IMR-90 (cell line): ENCODE measurements at regions not wholly inside any gene's neighbourhood (a gene's known extent, or its start where the extent isn't known, plus 50 kb on each side); places are given as distances from the start of the nearest gene placed in this dataset.

Experiments
- ATAC-seq: fragments of 200-7000 bp; cut with Tn5 transposase; 2 replicates; pipeline ENCODE4 v1.9.1; 2020; ENCODE audit warnings: low read depth, mild to moderate bottlenecking, moderate library complexity
- BruUV-seq: library from RNA; stranded (reverse); fragments of 400-500 nt; replicated peaks from 2 replicates; lab custom pipeline; 2021; lab: Mats Ljungman, UMichigan
- CTCF ChIA-PET: fragments of 300-600 bp; formaldehyde crosslinking; extraction: SDS; loops from one replicate; lab custom pipeline; 2021; ENCODE audit warnings: antibody characterized with exemption; lab: Yijun Ruan, JAX
- POLR2A ChIA-PET: fragments of 300-600 bp; sonication (Branson Sonifier 250); formaldehyde crosslinking; loops from one replicate; lab custom pipeline; 2022; ENCODE audit warnings: antibody characterized with exemption; ENCODE audit not compliant: unreplicated experiment; lab: Charles Lee
- DNase-seq: peaks from one replicate; pipeline ENCODE4 v3.0.0; 2013
- H2AFZ ChIP-seq: replicated peaks from 2 replicates; pipeline ENCODE3; 2013; ENCODE audit warnings: low read length, mild to moderate bottlenecking; ENCODE audit not compliant: poor library complexity
- H2AK5ac ChIP-seq: 2 replicates; pipeline ENCODE4 v1.6.1; 2013; ENCODE audit warnings: low read depth, low read length, inconsistent platforms
- H2AK9ac ChIP-seq: replicated peaks from 2 replicates; pipeline ENCODE3; 2013; ENCODE audit warnings: mild to moderate bottlenecking, low read depth, low read length, moderate library complexity; ENCODE audit not compliant: poor library complexity
- H2BK120ac ChIP-seq: 2 replicates; pipeline ENCODE4 v1.6.1; 2013; ENCODE audit warnings: low read depth, low read length, inconsistent platforms
- H2BK15ac ChIP-seq: 3 replicates; pipeline ENCODE4 v1.6.1; 2013; ENCODE audit warnings: low read depth, low read length, inconsistent platforms
- H2BK20ac ChIP-seq: 2 replicates; pipeline ENCODE4 v1.6.1; 2013; ENCODE audit warnings: low read depth, mild to moderate bottlenecking, inconsistent platforms, low read length, moderate library complexity
- H2BK5ac ChIP-seq: 2 replicates; pipeline ENCODE4 v1.6.1; 2013; ENCODE audit warnings: mild to moderate bottlenecking, low read depth, low read length, inconsistent platforms; ENCODE audit not compliant: poor library complexity, severe bottlenecking
- H3K14ac ChIP-seq: replicated peaks from 2 replicates; pipeline ENCODE4 v1.6.1; 2013; ENCODE audit warnings: low read depth, low read length, inconsistent platforms
- H3K18ac ChIP-seq: 2 replicates; pipeline ENCODE4 v1.6.1; 2013; ENCODE audit warnings: low read depth, low read length, control low read depth
- H3K23ac ChIP-seq: 2 replicates; pipeline ENCODE4 v1.6.1; 2013; ENCODE audit warnings: low read depth, low read length, inconsistent platforms
- H3K27ac ChIP-seq: 2 replicates; pipeline ENCODE4 v1.5.1; 2013; ENCODE audit warnings: mild to moderate bottlenecking, control low read depth, low read length; ENCODE audit not compliant: insufficient read depth
- H3K27me3 ChIP-seq: 2 replicates; pipeline ENCODE4 v1.6.1; 2013; ENCODE audit warnings: low read length; ENCODE audit not compliant: control insufficient read depth, insufficient read depth
- H3K36me3 ChIP-seq: 2 replicates; pipeline ENCODE4 v1.6.1; 2013; ENCODE audit warnings: low read length, mixed read lengths; ENCODE audit not compliant: control insufficient read depth, insufficient read depth
- H3K4ac ChIP-seq: 2 replicates; pipeline ENCODE4 v1.6.1; 2013; ENCODE audit warnings: low read depth, low read length, inconsistent platforms
- H3K4me1 ChIP-seq: 2 replicates; pipeline ENCODE4 v1.6.1; 2013; ENCODE audit warnings: low read length, mixed read lengths; ENCODE audit not compliant: control insufficient read depth, insufficient read depth
- H3K4me2 ChIP-seq: 2 replicates; pipeline ENCODE4 v1.6.1; 2013; ENCODE audit warnings: low read depth, mild to moderate bottlenecking, control low read depth, low read length, moderate library complexity
- H3K4me3 ChIP-seq: 2 replicates; pipeline ENCODE4 v1.5.1; 2013; ENCODE audit warnings: low read depth, mild to moderate bottlenecking, control low read depth, low read length, moderate library complexity; ENCODE audit not compliant: insufficient read depth
- H3K56ac ChIP-seq: 2 replicates; pipeline ENCODE4 v1.6.1; 2013; ENCODE audit warnings: low read length, inconsistent platforms; ENCODE audit not compliant: insufficient read depth; ENCODE audit errors: extremely low read depth
- H3K79me1 ChIP-seq, 2 experiments: 2 replicates each; pipeline ENCODE4 v1.6.1; 2013; ENCODE audit warnings: low read length in 2 of 2, inconsistent platforms in 1 of 2, low read depth in 1 of 2
- H3K9ac ChIP-seq: 2 replicates; pipeline ENCODE4 v1.6.1; 2013; ENCODE audit warnings: low read depth, low read length, control low read depth
- H3K9me1 ChIP-seq: 2 replicates; pipeline ENCODE4 v1.6.1; 2013; ENCODE audit warnings: low read length, inconsistent platforms; ENCODE audit not compliant: insufficient read depth
- H3K9me3 ChIP-seq: 2 replicates; pipeline ENCODE4 v1.6.1; 2013; ENCODE audit warnings: low read length; ENCODE audit not compliant: control insufficient read depth, insufficient read depth
- H4K20me1 ChIP-seq: 2 replicates; pipeline ENCODE4 v1.6.1; 2013; ENCODE audit warnings: low read length, inconsistent platforms; ENCODE audit not compliant: insufficient read depth
- H4K5ac ChIP-seq: 2 replicates; pipeline ENCODE4 v1.6.1; 2013; ENCODE audit warnings: mild to moderate bottlenecking, low read depth, low read length, control low read depth
- H4K8ac ChIP-seq, 2 experiments: 2 replicates each; pipeline ENCODE4 v1.6.1; 2013; ENCODE audit warnings: low read depth in 2 of 2, low read length in 2 of 2, control low read depth in 1 of 2, inconsistent platforms in 1 of 2
- H4K91ac ChIP-seq: 2 replicates; pipeline ENCODE4 v1.6.1; 2013; ENCODE audit warnings: low read depth, low read length, inconsistent platforms; ENCODE audit not compliant: insufficient read depth
- BHLHE40 ChIP-seq: fragments of 150-350 bp; IDR thresholded peaks from 2 replicates; pipeline ENCODE4 v1.6.1; 2016; ENCODE audit warnings: mild to moderate bottlenecking, low read depth, low read length
- CEBPB ChIP-seq: IDR thresholded peaks from 2 replicates; pipeline ENCODE4 v1.6.1; 2012; ENCODE audit warnings: low read depth, low read length, improper control_type of control experiment
- CHD1 ChIP-seq: IDR thresholded peaks from 2 replicates; pipeline ENCODE4 v1.6.1; 2012; ENCODE audit warnings: low read depth, low read length, improper control_type of control experiment
- ELK1 ChIP-seq: fragments of 150-350 bp; IDR thresholded peaks from 2 replicates; pipeline ENCODE4 v1.6.1; 2016; ENCODE audit warnings: low read depth, mild to moderate bottlenecking, low read length, moderate library complexity, borderline replicate concordance
- FOS ChIP-seq: fragments of 150-350 bp; IDR thresholded peaks from 2 replicates; pipeline ENCODE4 v1.6.1; 2016; ENCODE audit warnings: low read depth, low read length
- MXI1 ChIP-seq: IDR thresholded peaks from 2 replicates; pipeline ENCODE4 v1.6.1; 2012; ENCODE audit warnings: low read depth, mild to moderate bottlenecking, low read length, moderate library complexity, borderline replicate concordance
- NFE2L2 ChIP-seq: fragments of 150-350 bp; IDR thresholded peaks from 2 replicates; pipeline ENCODE4 v1.6.1; 2016; ENCODE audit warnings: low read depth, mild to moderate bottlenecking, low read length
- POLR2A ChIP-seq: IDR thresholded peaks from 2 replicates; pipeline ENCODE4 v1.6.1; 2012; ENCODE audit warnings: mild to moderate bottlenecking, low read depth, low read length
- RAD21 ChIP-seq: IDR thresholded peaks from 2 replicates; pipeline ENCODE4 v1.6.1; 2012; ENCODE audit warnings: low read length, improper control_type of control experiment
- RCOR1 ChIP-seq: IDR thresholded peaks from 2 replicates; pipeline ENCODE4 v1.6.1; 2012; ENCODE audit warnings: mild to moderate bottlenecking, low read length, improper control_type of control experiment; ENCODE audit not compliant: insufficient replicate concordance
- SMC3 ChIP-seq: fragments of 150-350 bp; IDR thresholded peaks from 2 replicates; pipeline ENCODE4 v1.6.1; 2016; ENCODE audit warnings: low read depth, mild to moderate bottlenecking, antibody characterized with exemption, low read length, moderate library complexity
- WGBS, 2 experiments: methylation state at CpG; one replicate each; pipeline versions ENCODE4 v1.1.5 to v1.1.7; 2013; ENCODE audit warnings: missing lambda C conversion rate in 2 of 2; ENCODE audit not compliant: insufficient read length in 1 of 2; ENCODE audit errors: extremely low coverage in 2 of 2; 5-methylcytosine and 5-hydroxymethylcytosine counted together
- dilution Hi-C: fragments of 300-500 bp; cut with HindIII; formaldehyde crosslinking; loops from one replicate; pipeline ENCODE4 v1.14.3; 2018; ENCODE audit warnings: low sequenced_read_pairs; ENCODE audit not compliant: unreplicated experiment
- in situ Hi-C: fragments of 300-500 bp; cut with MboI; formaldehyde crosslinking; loops from 3 replicates; pipeline ENCODE4 v1.14.3; 2019; ENCODE audit warnings: low sequenced_read_pairs, inconsistent platforms, mixed read lengths
- intact Hi-C: fragments of 100-400 bp; cut with micrococcal nuclease; formaldehyde crosslinking; loops from 2 replicates; pipeline ENCODE4 v1.10.0; 2022
- TF ChIP-seq, protein P1 (sequence below): fragments of 150-350 bp; IDR thresholded peaks from 2 replicates; pipeline ENCODE4 v1.6.1; 2017; ENCODE audit warnings: mild to moderate bottlenecking, antibody characterized with exemption, low read length, low read depth
- TF ChIP-seq, protein P2 (sequence below): conservative IDR thresholded peaks from 2 replicates; pipeline ENCODE4 v1.5.1; 2012; ENCODE audit warnings: mild to moderate bottlenecking, low read depth, low read length, improper control_type of control experiment

GRCh38 chr1:50264590-50264989 is 155.9 kb downstream of the ELAVL4 start:
- ATAC-seq: no peak
- Histone ChIP-seq H3K23ac (no peak overlapping the region), H2BK15ac (no peak overlapping the region), H2AFZ (no peak overlapping the region), H2BK5ac (no peak overlapping the region), H2AK5ac (no peak overlapping the region), H2BK20ac (no peak overlapping the region), H3K56ac (no peak overlapping the region), H3K9me3 (peaks cover 10% of the 10 kb centered on the region; the same call in 1 of the 2 replicates), H3K27me3 (no peaks in the 10 kb centered on the region), H3K18ac (no peak overlapping the region), H3K79me1 (no peaks in the 10 kb centered on the region), H4K20me1 (no peaks in the 10 kb centered on the region), H2AK9ac (no peak overlapping the region), H2BK120ac (no peak overlapping the region), H3K4me2 (no peak overlapping the region), H3K14ac (no peak overlapping the region), H3K9ac (no peak overlapping the region), H4K5ac (no peak overlapping the region), H3K27ac (no peak overlapping the region), H3K4ac (no peak overlapping the region), H4K8ac (no peak overlapping the region), H3K4me3 (no peak overlapping the region), H4K91ac (no peak overlapping the region), H3K4me1 (no peaks in the 10 kb centered on the region), H3K9me1 (no peaks in the 10 kb centered on the region), H3K36me3 (no peaks in the 10 kb centered on the region)
- dilution Hi-C loops: no loop called here
- in situ Hi-C loops: no loop called here
- ChIA-PET POLR2A (no interaction called here), CTCF (interaction anchor here (0.5 kb wide), 1 partner anchor 341 kb away, joined by 5 read pairs; no protein-coding TSS in a partner anchor)
- no CpG with 5 or more reads among the region's 1 CpG for WGBS, 2 experiments
- no peak for DNase-seq
- intact Hi-C loops: no loop called here
- TF ChIP-seq BHLHE40 (no peak), NFE2L2 (no peak), ELK1 (no peak), FOS (no peak), RCOR1 (no peak), MXI1 (no peak), RAD21 (no peak), SMC3 (no peak), CEBPB (no peak), CHD1 (no peak), POLR2A (no peak)
- TF ChIP-seq, protein P1, sequence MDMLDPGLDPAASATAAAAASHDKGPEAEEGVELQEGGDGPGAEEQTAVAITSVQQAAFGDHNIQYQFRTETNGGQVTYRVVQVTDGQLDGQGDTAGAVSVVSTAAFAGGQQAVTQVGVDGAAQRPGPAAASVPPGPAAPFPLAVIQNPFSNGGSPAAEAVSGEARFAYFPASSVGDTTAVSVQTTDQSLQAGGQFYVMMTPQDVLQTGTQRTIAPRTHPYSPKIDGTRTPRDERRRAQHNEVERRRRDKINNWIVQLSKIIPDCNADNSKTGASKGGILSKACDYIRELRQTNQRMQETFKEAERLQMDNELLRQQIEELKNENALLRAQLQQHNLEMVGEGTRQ: no peak
- TF ChIP-seq, protein P2, sequence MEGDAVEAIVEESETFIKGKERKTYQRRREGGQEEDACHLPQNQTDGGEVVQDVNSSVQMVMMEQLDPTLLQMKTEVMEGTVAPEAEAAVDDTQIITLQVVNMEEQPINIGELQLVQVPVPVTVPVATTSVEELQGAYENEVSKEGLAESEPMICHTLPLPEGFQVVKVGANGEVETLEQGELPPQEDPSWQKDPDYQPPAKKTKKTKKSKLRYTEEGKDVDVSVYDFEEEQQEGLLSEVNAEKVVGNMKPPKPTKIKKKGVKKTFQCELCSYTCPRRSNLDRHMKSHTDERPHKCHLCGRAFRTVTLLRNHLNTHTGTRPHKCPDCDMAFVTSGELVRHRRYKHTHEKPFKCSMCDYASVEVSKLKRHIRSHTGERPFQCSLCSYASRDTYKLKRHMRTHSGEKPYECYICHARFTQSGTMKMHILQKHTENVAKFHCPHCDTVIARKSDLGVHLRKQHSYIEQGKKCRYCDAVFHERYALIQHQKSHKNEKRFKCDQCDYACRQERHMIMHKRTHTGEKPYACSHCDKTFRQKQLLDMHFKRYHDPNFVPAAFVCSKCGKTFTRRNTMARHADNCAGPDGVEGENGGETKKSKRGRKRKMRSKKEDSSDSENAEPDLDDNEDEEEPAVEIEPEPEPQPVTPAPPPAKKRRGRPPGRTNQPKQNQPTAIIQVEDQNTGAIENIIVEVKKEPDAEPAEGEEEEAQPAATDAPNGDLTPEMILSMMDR: no peak
- no TSS peak for BruUV-seq
